Peyer's patch (tissue), 4 donors: ENCODE measurements at regions not wholly inside any gene's neighbourhood (a gene's known extent, or its start where the extent isn't known, plus 50 kb on each side); places are given as distances from the start of the nearest gene placed in this dataset.

Experiments used
- POLR2A ChIP-seq, 2 donors: fragments of 450-650 bp; IDR thresholded peaks; one replicate each; pipeline ENCODE4 v1.5.1; 2017; ENCODE audit warnings: antibody characterized with exemption in 2 of 2, mild to moderate bottlenecking in 2 of 2, moderate library complexity in 2 of 2
- TF ChIP-seq, protein P1 (sequence below), 6 experiments: fragments of 450-650 bp in 4 of 6; fragments of 200-600 bp in 2 of 6; sonication (generic) in 1 of 6; IDR thresholded peaks; one replicate each; pipeline ENCODE4 v1.5.1; 2017 to 2019; ENCODE audit warnings: antibody characterized with exemption in 6 of 6, mild to moderate bottlenecking in 3 of 6, moderate library complexity in 1 of 6

- TF ChIP-seq, protein P1, sequence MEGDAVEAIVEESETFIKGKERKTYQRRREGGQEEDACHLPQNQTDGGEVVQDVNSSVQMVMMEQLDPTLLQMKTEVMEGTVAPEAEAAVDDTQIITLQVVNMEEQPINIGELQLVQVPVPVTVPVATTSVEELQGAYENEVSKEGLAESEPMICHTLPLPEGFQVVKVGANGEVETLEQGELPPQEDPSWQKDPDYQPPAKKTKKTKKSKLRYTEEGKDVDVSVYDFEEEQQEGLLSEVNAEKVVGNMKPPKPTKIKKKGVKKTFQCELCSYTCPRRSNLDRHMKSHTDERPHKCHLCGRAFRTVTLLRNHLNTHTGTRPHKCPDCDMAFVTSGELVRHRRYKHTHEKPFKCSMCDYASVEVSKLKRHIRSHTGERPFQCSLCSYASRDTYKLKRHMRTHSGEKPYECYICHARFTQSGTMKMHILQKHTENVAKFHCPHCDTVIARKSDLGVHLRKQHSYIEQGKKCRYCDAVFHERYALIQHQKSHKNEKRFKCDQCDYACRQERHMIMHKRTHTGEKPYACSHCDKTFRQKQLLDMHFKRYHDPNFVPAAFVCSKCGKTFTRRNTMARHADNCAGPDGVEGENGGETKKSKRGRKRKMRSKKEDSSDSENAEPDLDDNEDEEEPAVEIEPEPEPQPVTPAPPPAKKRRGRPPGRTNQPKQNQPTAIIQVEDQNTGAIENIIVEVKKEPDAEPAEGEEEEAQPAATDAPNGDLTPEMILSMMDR (IDR thresholded peaks at IDR 0.05): no peak
- no peak for TF ChIP-seq POLR2A (IDR thresholded peaks at IDR 0.05)
Measured at GRCh38 chr20:40262219-40262618, 426.8 kb downstream of the MAFB start.
